Fibroblast of lung (primary cell): ENCODE measurements at regions not wholly inside any gene's neighbourhood (a gene's known extent, or its start where the extent isn't known, plus 50 kb on each side); places are given as distances from the start of the nearest gene placed in this dataset.

Experiments
- DNase-seq, 2 donors: peaks; one replicate each; pipeline versions ENCODE4 v3.0.0 to v3.0.0-alpha.2; 2010; ENCODE audit warnings: low read depth in 2 of 2
- H2AFZ ChIP-seq: 2 replicates; pipeline ENCODE4 v1.5.1; 2012; ENCODE audit warnings: low read length, control low read depth, inconsistent platforms
- H3K27ac ChIP-seq: 2 replicates; pipeline ENCODE4 v1.5.1; 2011; ENCODE audit warnings: low read length, control low read depth; ENCODE audit not compliant: insufficient read depth
- H3K27me3 ChIP-seq: 2 replicates; pipeline ENCODE4 v1.5.1; 2011; ENCODE audit warnings: mild to moderate bottlenecking, low read length; ENCODE audit not compliant: control insufficient read depth, insufficient read depth
- H3K36me3 ChIP-seq: 2 replicates; pipeline ENCODE4 v1.5.1; 2011; ENCODE audit warnings: low read length; ENCODE audit not compliant: control insufficient read depth, insufficient read depth
- H3K4me1 ChIP-seq: 2 replicates; pipeline ENCODE4 v1.5.1; 2011; ENCODE audit warnings: low read length; ENCODE audit not compliant: control insufficient read depth, insufficient read depth; ENCODE audit errors: extremely low read depth
- H3K4me2 ChIP-seq: 2 replicates; pipeline ENCODE4 v1.5.1; 2011; ENCODE audit warnings: low read length, control low read depth; ENCODE audit not compliant: insufficient read depth; ENCODE audit errors: extremely low read depth
- H3K4me3 ChIP-seq, 4 experiments: fragments of 200-600 bp in 1 of 4; sonication (generic) in 1 of 4; replicated peaks in 1 of 4; 2 replicates each; pipeline ENCODE4 v1.5.1; 2011 to 2016; ENCODE audit warnings: low read length in 4 of 4, low read depth in 3 of 4, mild to moderate bottlenecking in 3 of 4, control low read depth in 2 of 4, inconsistent platforms in 1 of 4, mixed read lengths in 1 of 4; ENCODE audit not compliant: insufficient read depth in 1 of 4; ENCODE audit errors: control extremely low read depth in 1 of 4
- H3K79me2 ChIP-seq: 2 replicates; pipeline ENCODE4 v1.5.1; 2012; ENCODE audit warnings: mild to moderate bottlenecking, low read length, inconsistent platforms; ENCODE audit not compliant: control insufficient read depth, insufficient read depth
- H3K9ac ChIP-seq: 2 replicates; pipeline ENCODE4 v1.5.1; 2011; ENCODE audit warnings: mild to moderate bottlenecking, low read length, control low read depth; ENCODE audit not compliant: insufficient read depth
- H3K9me3 ChIP-seq: 2 replicates; pipeline ENCODE4 v1.5.1; 2012; ENCODE audit warnings: low read depth, low read length; ENCODE audit not compliant: control insufficient read depth, insufficient read depth
- H4K20me1 ChIP-seq: 2 replicates; pipeline ENCODE4 v1.5.1; 2011; ENCODE audit warnings: low read length; ENCODE audit not compliant: control insufficient read depth, insufficient read depth; ENCODE audit errors: extremely low read depth
- CTCF ChIP-seq, 2 donors: IDR thresholded peaks in 1 of 2; conservative IDR thresholded peaks in 1 of 2; 1 replicate in 1 of 2; 2 replicates in 1 of 2; pipeline ENCODE4 v1.5.1; 2011 to 2012; ENCODE audit warnings: low read length in 2 of 2, control low read depth in 1 of 2, inconsistent platforms in 1 of 2, low read depth in 1 of 2, mild to moderate bottlenecking in 1 of 2
- EZH2 ChIP-seq: IDR thresholded peaks from 2 replicates; pipeline ENCODE4 v1.5.1; 2012; ENCODE audit warnings: low read length, control low read depth, mild to moderate bottlenecking; ENCODE audit errors: missing control alignments

GRCh38 chr5:117095346-117096332 is 521.0 kb upstream of the SEMA6A start:
- Histone ChIP-seq H3K9ac (no peak overlapping the region), H4K20me1 (no peaks in the 10 kb centered on the region), H3K27me3 (no peaks in the 10 kb centered on the region), H3K4me2 (no peak overlapping the region), H3K36me3 (no peaks in the 10 kb centered on the region), H3K4me3 (no peak overlapping the region), H3K27ac (no peak overlapping the region), H2AFZ (no peak overlapping the region), H3K79me2 (no peaks in the 10 kb centered on the region), H3K4me1 (no peaks in the 10 kb centered on the region), H3K9me3 (no peaks in the 10 kb centered on the region)
- no peak for DNase-seq
- no peak for TF ChIP-seq EZH2
- TF ChIP-seq CTCF (conservative IDR thresholded peaks at IDR 0.05 in 1 of 2, IDR thresholded peaks at IDR 0.05 in 1 of 2; ENCODE audit: low read depth in 1 of 2, low read length in 2 of 2) = no peak

GRCh38 chr5:117094114-117094815 is 519.6 kb upstream of the SEMA6A start:
- H4K20me1 ChIP-seq = no peaks in the 10 kb centered on the region
- no peak overlapping the region for H3K9ac ChIP-seq
- no peak overlapping the region for H3K4me3 ChIP-seq
- H3K4me2 ChIP-seq = no peak overlapping the region
- no peaks in the 10 kb centered on the region for H3K36me3 ChIP-seq
- no peaks in the 10 kb centered on the region for H3K9me3 ChIP-seq
- no peak for TF ChIP-seq CTCF (conservative IDR thresholded peaks at IDR 0.05 in 1 of 2, IDR thresholded peaks at IDR 0.05 in 1 of 2; ENCODE audit: low read depth in 1 of 2, low read length in 2 of 2)
- TF ChIP-seq EZH2 = no peak
- no peaks in the 10 kb centered on the region for H3K79me2 ChIP-seq
- H3K27me3 ChIP-seq = no peaks in the 10 kb centered on the region
- no peak overlapping the region for H2AFZ ChIP-seq
- no peak overlapping the region for H3K27ac ChIP-seq
- H3K4me1 ChIP-seq = no peaks in the 10 kb centered on the region
- no peak for DNase-seq

- Histone ChIP-seq H3K27me3 (no peaks in the 10 kb centered on the region), H3K4me3 (no peak overlapping the region), H3K4me2 (no peak overlapping the region), H2AFZ (no peak overlapping the region), H3K79me2 (no peaks in the 10 kb centered on the region), H3K9me3 (no peaks in the 10 kb centered on the region), H4K20me1 (no peaks in the 10 kb centered on the region), H3K9ac (no peak overlapping the region), H3K27ac (no peak overlapping the region), H3K36me3 (no peaks in the 10 kb centered on the region), H3K4me1 (no peaks in the 10 kb centered on the region)
- TF ChIP-seq CTCF (conservative IDR thresholded peaks at IDR 0.05 in 1 of 2, IDR thresholded peaks at IDR 0.05 in 1 of 2; ENCODE audit: low read depth in 1 of 2, low read length in 2 of 2) = no peak
- no peak for TF ChIP-seq EZH2
- DNase-seq = no peak
These were observed 519.0 kb upstream of the SEMA6A start for GRCh38 chr5:117093653-117094052.
